Neural cell (in vitro differentiated cells): ENCODE measurements at regions not wholly inside any gene's neighbourhood (a gene's known extent, or its start where the extent isn't known, plus 50 kb on each side); places are given as distances from the start of the nearest gene placed in this dataset.

ENCODE experiments used
- CTCF ChIP-seq: fragments of 450-650 bp; IDR thresholded peaks from 2 replicates; pipeline ENCODE4 v1.5.1; 2014; ENCODE audit warnings: antibody characterized with exemption, mild to moderate bottlenecking, moderate library complexity; ENCODE audit not compliant: poor library complexity, severe bottlenecking
- EZH2 ChIP-seq: fragments of 200-600, 300-800 bp; shearing (Covaris generic), sonication (generic); IDR thresholded peaks from 2 replicates; pipeline ENCODE4 v1.6.1; 2014; ENCODE audit warnings: antibody characterized with exemption, low read length, borderline replicate concordance, mild to moderate bottlenecking; ENCODE audit not compliant: insufficient read depth, poor library complexity, severe bottlenecking
- POLR2AphosphoS5 ChIP-seq: IDR thresholded peaks from 2 replicates; pipeline ENCODE4 v1.6.1; 2012
- REST ChIP-seq: IDR thresholded peaks from 2 replicates; pipeline ENCODE4 v1.6.1; 2012; ENCODE audit warnings: borderline replicate concordance
- SMC3 ChIP-seq: fragments of 450-650 bp; conservative IDR thresholded peaks from 2 replicates; pipeline ENCODE4 v1.6.1; 2014; ENCODE audit warnings: antibody characterized with exemption, mild to moderate bottlenecking, moderate library complexity; ENCODE audit not compliant: poor library complexity
- TAF1 ChIP-seq: IDR thresholded peaks from 2 replicates; pipeline ENCODE4 v1.6.1; 2012; ENCODE audit warnings: low read depth

GRCh38 chr14:65346474-65346873 is 66.1 kb upstream of the FUT8 start:
- TF ChIP-seq CTCF: no peak
- no peak for TF ChIP-seq REST
- TF ChIP-seq POLR2AphosphoS5: no peak
- no peak for TF ChIP-seq EZH2
- TF ChIP-seq TAF1: no peak
- TF ChIP-seq SMC3: no peak
